ENCODE measurements at regions not wholly inside any gene's neighbourhood (a gene's known extent, or its start where the extent isn't known, plus 50 kb on each side); places are given as distances from the start of the nearest gene placed in this dataset.

DNA sequence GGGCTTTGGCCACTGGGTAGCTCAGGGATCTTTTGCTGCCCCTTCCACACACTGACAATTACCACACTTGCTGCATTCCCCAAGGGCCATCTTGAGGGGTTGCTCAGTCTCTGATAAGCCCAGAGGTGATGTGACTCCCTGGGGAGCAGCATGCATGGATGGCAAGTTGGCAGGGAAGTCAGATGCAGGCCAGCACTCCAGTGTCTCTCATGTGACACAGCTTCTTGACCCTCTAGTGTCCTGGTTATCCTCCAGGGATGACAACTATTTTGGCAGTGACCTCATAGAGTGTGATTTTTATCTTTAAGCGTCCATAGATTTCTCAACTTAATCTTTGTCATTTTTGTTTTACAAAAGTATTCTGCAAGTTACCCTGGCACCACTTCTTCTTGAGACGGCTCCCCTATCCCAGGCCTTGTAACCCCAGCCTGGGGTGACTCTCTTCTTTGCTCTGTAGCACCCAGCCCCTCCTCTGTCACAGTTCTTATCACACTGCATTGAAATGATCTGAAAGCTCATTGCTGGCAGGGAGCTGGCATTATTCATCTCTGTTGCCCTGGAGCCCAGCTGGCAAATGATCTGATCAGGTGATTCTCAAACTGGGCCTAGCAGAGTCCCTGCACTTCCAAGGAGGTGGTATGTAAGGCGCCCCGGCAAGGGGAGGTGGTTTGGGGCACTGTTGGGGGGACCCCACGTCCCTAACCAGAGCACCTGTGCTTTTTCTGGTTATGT is 72.6 kb downstream of the TENT5C start:
- DNase-seq (ENCODE audit: low spot score) = no peak

DNA sequence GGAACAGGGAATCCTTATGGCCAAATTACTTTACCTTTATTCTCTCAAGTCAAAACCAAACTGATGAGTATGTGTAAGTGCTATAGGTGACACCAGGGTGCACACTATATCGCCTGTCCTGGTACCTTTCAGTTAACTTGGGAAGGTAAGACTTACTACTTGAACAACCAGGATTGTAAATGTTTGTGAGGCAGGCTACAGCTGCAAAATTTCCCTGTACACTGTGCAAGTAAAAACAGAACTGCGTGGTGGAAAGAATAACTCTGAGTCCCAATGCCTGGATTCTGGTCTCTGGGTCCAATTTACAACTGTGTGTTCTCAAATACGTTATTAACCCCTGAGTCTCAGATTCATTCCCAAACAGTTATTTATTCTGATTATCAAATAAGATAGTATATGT is 73.5 kb downstream of the TENT5C start:
- DNase-seq (ENCODE audit: low spot score) = no peak

DNA sequence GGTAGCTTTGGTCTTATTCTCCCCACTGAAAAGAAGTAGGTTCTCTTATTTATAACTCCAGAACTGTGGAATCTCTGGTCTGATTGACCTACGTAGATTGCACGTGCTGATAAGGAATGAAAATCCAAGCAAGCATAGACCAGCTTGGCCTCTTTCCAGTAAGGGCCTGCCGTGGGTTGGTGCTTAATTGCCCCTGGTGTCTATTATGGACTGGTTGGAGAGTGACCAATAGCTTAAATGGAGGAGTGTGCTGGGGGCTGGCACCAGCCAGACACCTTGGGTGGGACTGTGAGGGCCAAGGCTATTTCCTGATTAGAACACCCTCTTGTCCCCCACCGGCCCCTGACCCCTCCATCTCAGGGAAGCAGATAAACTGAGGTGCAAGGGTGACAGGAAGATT is 74.0 kb downstream of the TENT5C start:
- no peak for DNase-seq (ENCODE audit: low spot score)

DNA sequence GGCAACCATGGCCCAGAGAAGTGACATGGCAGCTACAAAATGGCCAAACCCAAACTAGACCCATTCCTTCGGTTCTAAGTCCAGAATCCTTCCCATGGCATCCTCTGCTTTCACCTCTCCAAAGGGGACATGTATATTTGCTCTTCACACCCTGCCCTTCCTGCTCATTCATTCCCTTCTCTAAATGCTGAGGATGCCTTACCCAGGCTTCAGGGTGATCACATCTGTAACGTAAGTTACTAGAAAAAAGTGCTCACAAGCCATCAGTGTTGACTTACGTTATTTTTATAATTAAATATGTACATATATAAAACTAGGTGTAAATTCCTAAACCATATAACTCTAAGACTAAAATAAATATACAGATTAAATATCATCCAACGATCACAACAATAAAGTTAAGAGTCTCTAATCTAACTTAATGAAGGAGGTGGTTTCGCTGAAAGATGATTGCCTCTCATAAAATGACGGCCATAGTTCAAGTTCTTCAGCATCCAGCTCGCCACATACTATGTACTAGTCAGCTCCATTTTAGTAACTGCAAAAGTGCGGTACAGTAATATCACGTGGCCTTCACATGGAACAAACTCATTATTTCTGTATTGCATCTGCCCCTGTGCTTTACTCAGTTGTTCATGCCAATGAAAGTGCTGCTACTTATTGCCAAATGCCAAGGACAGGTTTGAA is 74.6 kb downstream of the TENT5C start:
- no peak for DNase-seq (ENCODE audit: low spot score)

DNA sequence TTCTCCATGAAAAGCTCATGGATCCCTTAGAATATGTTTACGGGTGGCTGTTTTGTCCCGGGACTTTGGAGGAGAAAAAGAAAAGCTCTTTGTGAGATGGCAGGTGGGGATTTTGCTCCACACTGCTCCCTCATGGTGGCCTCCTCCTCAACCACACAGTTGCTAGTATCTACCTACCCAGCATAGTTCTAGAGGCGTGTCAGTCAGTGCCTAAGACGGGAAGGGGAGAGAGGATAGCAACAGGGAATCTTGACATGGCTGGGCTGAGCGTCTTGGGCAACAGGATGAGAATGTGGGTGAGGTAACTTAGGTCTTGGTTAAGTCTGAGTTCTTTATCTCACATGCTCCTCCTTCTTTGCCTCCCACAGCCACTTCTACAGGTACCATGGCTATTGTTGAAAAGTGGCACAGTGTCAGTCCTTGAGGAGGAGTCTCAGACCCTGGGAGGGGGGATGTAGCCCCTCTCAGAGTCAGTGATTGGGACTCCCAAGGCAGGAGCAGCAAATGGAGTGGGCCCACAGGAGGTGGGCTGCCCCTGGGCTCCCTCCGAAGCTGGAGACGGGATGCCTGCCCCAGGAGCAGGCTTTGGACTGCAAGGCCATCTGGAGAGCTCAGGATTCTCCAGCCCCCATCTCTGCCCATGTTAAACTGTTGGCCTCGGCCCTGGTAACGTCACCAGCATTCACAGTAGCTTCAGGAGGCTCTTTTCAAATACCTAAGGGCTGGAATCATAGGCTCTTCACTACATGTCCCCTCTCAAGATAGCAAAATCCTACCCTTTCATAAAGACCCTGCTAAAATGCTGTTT is 75.4 kb downstream of the TENT5C start:
- no peak for DNase-seq (ENCODE audit: low spot score)

DNA sequence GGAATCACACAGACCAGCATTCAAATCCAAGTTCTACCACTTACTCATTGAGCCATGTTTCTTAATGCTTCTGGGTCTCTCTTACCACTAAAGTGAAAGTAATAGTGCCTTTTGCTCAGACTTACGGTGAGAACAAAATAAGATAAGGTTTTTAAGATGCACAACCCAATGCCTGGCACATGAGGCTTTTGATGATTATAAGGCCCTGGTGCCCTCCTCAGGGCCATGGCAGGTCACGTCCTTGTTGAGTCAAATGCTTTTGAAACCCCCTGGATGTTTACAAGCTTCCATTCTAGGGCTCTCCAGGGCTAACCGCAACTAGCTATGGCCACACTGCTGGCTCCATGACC is 76.0 kb downstream of the TENT5C start:
- no peak for DNase-seq (ENCODE audit: low spot score)

DNA sequence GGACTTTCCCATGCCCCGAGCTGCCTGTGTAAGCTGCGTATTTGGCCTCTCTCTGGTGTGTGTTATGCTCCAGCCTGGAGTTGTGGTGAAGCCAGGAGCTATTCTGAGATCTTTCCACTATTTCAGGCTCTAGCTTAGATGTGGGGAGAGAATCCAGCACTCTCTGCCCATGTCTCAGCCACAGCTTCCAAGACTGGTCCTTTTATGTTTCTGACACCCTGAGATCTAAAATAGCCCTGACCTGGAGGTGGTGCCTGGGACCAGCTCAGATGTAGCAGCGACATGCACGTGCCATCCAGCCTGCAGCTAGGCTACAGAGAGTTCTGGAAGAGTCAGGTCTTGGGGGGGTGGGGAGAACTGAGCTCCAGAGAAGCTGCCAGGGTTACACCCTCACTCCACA is 76.5 kb downstream of the TENT5C start:
- no peak for DNase-seq (ENCODE audit: low spot score)

DNA sequence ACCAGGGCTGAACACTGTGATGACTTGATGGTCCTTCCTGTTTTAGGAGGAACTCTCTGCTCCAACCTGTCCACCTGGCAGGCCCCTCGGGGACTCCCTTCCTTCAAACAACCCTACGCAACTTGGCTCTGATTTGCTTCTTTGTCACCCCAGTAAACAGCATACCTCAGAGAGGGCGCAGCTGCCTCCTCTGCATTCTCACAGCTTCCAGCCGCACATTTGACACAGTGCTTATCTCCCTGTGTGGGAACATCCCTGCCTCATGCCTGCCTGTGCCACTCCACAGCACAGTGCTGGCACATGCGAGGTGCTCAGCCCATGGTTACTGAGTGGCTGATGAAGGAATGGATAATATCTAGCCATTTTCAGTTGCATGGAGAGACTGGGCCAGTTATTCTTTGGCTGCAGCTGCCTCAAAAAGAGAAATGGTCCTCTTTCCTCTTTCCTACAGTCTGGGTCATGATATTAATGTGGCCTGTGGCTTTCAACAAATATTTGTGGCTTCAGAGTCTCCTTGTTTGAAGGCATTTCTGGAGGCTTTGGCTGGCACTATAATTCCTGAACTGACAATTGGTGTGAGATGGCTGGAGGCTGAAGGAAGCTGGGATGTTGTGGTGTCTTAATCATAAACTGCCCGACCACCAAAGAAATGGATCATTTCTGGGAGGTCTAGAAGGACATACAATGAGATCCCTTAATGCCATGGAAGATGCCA is 77.9 kb downstream of the TENT5C start:
- no peak for DNase-seq (ENCODE audit: low spot score)

DNA sequence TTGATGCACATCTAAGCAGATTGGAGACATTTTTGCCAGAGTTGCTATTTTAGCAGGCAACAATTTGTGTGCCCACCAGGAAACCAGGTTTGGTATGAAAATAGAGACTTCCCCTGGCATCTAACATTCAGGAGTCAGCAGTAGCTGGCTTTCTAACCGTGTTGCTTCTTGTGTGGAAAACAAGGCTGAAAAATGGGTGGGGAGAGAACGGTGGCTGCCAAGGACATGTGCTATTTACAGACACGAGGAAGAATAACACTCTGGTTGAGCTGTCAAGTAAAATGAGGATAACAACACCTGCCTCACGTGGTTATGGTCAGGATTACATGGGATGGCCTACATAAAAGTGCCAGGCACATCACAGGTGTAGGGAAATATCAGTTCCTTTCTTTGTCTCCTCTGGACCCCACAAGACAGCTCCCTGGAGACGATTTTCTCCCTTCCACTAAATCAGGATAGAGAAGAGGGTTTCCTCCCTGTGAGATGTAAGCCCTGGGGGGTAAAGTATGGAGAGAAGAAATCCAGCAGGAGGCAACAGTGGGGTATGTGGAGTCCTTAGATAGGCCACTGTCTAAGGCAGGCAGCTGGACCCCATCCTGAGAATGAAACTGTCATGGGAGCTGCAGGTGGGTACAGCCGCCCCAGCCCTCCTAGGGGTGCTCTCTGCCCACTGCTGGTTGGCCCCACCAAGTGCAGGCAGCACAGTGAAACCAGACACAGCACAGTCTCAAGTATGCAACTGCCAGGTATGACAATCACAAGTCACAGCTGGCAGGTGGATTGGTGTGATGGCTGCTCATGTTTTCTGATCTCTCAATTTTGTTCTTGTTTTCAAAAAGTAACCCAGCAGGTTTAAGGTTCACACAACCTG is 80.3 kb downstream of the TENT5C start:
- no peak for DNase-seq (ENCODE audit: low spot score)

DNA sequence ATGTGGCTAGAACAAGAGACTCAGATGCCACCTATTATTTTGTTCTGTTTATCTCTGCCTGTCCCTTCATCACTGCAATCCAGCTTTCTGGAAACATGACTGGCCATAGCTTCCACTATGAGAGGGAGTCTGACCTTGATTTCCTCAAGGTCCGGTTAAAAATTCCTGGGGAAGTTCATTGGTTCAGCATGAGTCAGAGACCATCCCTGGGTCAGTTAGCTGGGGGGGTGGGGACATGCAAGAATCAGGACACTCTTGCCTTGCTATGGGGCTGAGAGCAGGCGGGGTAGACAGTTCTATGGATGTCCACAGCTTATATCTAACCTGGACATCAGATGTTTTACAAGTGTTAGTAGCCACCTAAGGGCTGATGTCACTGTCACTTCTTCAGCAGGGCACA is 81.1 kb downstream of the TENT5C start:
- no peak for DNase-seq (ENCODE audit: low spot score)

DNA sequence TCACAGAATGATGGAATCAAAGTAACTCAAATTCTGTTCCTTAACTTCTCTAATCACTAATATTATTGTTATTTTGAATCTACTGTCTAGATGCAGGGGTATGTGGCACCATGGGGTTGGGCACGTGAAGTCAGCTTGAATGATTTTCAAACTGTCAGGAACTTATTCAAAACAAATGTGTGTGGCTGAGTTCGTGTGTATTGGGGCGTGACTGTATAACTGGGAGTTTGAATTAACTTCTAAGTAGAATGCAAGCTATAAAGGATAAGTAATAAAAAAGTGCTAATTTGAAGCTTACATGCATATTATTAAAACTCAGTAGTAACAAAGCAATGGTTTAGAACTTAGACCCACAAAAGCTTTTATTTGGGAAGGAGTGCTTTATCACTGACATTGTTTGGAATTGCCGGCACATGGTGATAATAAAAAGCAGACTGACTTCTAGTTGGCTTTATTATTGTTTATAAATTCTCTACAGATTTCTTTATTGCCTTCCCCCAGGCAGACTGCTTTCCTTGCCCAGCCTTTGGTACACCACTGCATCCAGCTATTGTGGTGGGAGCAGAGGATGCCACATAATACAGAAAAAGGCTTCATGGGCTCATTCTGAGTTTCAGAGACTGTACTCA is 84.3 kb downstream of the TENT5C start:
- DNase-seq (ENCODE audit: low spot score) = no peak

DNA sequence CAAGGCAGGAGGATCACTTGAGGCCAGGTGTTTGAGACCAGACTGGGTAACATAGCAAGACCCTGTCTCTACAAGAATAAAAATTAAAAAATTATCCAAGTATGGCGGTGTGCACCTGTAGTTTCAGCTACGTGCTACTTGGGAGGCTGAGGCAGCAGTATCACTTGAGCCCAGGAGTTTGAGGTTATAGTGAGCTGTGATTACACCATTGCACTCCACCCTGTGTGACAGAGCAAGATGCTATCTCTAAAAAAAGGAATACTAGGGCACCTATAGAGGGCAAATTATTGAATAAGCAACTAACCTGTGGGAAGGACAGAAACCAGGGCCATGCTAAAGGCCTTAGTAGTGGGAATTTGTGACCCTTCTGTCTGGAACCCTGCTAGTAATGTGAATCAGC is 86.1 kb downstream of the TENT5C start:
- no peak for DNase-seq (ENCODE audit: low spot score)

DNA sequence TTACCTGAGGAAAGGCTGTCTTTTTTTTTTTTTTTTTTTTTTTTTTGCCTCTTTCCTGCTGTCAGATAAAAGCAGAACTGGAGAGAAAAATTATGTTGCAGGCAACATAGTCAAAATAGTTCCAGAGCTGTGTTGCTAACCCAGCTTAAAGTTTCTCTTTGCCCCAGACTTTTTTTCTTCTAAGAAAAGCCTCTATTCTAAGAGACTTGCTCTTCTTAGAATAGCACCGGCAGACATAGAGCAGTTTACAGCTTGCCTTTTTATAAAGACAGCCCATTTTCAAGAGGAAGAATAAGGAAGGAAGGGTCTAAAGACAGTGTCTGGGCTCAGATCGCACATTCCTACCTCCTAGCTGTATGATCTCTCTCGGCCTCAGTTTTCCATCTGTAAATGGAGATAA is 88.7 kb downstream of the TENT5C start:
- no peak for DNase-seq (ENCODE audit: low spot score)

DNA sequence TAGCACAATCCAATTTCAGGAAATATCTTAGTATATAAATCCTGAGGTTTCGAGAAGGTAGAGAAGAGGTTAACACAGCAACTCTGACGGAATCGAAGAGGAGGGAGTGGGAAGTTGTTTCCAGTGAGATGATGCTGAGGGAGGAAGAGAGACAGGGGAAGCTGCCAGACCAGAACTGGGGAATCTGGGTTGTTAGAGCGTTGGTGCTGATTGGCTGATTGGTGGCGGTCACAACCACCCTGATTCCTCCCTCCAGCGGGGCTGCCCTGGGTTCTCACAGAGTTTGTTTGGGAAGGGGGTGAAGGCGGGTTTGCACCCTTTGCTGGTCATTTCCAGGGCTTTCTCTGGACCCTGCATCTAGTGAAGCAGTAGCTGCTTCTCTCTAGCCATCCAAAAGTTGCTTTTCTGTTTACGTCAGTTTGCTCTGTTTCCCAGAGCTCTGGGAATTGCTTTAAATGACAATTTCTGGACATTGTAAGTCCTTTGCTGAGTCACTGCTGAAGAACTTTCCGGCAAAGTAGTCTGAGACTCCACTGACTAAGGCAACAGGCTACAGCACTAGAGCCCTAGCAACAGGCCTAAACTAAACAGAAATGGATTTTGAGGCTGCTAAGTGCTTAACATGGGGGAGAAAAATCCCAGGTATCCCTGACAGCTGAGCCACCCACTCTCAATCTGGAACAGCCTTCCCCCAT is 90.1 kb downstream of the TENT5C start:
- DNase-seq (ENCODE audit: low spot score) = no peak

DNA sequence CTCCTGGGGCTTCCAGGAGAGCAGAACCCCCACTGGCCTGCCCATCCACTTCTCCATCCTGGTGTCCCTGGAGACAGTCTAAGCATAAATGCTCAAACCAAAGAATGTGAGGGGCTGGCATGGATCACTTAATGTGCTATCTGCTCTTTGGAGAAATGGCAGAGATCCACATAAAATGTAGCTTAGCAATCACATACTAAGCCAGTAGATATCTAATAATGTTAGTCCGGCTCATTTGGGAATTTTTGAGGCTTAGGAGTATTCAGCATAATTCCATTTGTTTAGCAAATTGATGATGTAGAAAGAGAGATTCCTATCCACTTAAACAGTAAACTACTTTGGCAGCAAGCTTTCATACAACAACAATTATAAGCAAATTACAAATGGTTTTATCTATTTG is 90.7 kb downstream of the TENT5C start:
- no peak for DNase-seq (ENCODE audit: low spot score)

DNA sequence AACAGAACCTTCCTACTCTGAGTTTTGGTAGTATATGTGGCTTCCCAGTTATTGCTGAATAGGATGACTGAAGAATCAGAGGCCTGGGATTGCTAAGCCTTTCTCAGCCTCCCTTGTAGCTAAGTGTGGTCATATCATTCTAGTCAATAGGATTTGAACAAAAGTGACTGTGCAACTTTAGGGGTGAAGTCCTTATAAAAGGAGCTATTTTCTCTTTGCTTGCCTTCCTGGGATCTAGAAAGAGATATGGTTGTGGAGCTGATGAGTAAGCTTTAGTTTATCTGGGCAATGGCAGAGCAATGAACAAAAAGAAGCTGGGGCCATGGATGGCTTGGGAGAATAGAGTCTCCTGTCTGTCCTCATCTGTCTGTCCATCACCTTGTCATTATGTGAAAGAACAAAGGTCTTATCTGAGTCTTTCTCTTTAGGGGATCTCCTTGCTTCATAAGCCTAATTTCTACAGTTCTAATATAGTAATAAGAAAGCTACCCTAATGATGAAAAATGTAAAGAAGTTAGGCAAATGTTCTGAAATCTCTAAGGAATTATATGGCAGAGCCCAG is 91.5 kb downstream of the TENT5C start:
- no peak for DNase-seq (ENCODE audit: low spot score)

DNA sequence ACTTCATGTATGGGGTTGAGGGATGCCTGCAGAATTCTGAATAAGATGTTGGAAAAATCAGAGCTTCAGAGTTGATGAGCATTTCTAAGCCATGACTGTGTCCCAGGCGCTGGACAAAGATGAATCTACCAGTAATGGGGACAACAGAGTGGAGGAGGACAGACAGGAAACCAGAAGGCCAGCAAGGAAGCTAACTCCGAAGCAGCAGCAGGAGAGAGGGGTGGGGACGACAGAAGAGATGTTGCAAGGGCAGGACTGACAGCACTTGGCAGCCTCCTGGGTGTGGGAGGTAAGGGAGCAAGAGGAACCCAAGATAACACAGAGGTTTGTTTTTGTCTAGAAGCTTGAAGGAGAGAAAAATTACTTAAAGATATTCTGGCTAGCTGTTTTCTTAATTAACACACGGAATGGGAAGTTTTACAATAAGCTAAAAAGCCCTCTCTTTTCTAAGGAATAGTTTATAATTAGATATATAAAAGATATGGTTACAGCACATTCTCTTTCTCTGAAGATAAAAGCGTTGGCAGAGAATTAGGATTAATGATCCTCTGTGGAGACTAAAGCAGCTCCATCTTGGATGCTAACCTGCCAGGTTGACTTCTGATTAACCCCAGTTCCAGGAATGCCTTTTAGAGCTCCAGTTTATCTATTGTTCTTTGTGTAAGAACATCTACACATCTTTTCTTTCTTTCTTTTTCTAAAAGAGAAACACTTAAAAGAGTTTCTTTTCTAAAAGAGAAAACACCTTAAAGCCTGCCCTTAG is 92.7 kb downstream of the TENT5C start:
- no peak for DNase-seq (ENCODE audit: low spot score)

DNA sequence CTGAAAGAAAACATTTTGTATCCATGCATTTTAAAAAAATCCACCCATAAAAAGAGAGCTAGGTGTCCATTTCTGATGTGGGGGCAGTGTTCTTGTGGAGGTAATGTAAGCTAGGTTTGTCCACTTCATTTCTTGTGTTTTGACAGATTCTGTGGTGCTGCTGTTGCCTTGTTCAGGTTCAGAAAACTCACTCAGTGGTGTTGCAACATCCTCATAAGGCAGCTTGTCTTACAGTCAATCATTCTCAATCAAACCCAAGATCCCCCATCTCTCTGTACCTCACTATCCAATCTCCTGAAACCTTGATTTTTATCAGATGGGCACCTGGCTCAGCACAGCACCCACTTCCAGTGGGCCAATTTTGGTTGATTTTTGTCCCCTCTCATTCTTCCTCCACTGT is 94.1 kb downstream of the TENT5C start:
- no peak for DNase-seq (ENCODE audit: low spot score)

DNA sequence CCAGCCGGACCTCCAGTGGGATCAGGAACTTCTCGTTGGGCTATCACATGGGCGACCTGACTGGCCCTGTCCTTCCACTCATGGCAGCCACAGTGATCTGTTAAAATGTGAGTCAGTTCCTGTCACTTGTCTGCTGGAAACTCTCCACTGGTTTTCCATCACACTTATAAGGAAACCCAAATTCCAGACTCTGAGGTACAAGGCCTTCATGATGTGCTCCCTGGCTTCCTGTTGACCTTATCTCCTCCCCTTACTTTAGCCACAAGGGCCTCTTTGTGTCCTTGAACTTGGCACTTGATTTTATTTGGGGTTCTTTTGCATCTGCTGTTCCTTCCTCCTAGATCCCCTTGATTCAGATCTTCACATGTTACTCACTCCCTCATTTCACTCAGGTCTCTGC is 96.8 kb downstream of the TENT5C start:
- DNase-seq (ENCODE audit: low spot score) = no peak
